GM18868 (cell line): ENCODE measurements at regions not wholly inside any gene's neighbourhood (a gene's known extent, or its start where the extent isn't known, plus 50 kb on each side); places are given as distances from the start of the nearest gene placed in this dataset.
A peak's percentile ranks its signal among the peaks of the same experiment; 100 is the strongest.
"Not testable (repeated sequence)": the region's sequence is repeated elsewhere in the genome, so short reads cannot be mapped to it uniquely, and the experiment has no call there.

Experiments used
- ATAC-seq: cut with Tn5 transposase; IDR thresholded peaks from one replicate; pipeline ENCODE4 v1.9.1; 2021; ENCODE audit warnings: mild to moderate bottlenecking, moderate library complexity; ENCODE audit not compliant: unreplicated experiment

DNA sequence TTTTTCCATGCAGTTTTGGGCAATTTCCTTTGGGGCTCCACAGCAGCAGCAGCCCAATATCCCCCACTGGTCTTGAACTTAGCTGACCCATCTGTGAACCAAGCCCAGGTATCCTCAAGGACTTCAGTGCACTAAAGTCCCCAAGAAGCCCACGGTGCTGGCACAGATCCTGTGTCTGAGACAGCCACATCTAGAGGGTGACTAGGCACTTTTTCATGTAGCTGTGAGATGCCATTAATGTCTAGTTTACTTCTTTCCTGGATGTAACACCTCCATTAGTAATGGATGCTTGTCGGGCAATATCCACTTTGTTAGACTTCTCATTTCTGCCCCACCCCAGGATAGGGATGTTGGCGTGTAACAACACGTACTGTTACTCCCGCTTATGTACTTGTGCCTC lies 117.9 kb downstream of the GPCPD1 start:
- ATAC-seq: no peak

DNA sequence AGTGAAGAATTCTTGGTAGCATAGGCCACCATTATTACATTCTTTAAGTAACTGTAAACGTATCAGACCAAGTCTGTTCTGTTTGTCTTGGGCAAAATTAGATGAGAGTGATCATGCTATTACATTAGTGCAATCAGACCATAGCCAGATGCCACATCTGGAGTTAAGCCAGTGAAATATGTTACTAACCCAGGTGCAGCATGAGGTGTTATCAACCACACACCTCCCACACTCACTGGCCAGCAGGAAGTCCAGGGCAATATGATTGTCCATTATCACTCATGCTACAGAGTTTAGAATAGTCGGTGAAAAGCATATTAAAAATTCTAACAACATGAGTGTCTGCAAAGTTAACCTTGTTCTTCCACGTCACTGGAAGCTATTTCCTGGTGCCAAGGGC lies 119.4 kb downstream of the GPCPD1 start:
- no peak for ATAC-seq

DNA sequence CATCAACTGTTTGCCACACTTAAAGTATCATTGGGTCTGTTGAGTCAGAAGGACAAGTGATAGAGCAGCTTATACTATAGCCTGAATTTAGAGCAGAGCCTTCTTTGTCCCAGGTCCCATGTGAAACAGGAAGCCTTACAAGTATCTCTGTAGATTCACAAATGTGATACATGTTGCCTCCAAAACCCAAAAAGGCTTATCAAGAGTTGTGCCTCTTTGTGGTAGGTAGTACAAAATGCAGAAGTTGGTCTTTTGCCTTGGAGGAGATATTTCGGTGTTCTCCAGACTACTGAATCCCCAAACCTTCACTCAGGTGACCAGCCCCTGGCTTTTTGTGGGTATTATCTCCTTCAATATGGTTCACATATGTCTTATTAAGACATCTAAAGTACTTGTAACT lies 121.2 kb downstream of the GPCPD1 start:
- no peak for ATAC-seq

DNA sequence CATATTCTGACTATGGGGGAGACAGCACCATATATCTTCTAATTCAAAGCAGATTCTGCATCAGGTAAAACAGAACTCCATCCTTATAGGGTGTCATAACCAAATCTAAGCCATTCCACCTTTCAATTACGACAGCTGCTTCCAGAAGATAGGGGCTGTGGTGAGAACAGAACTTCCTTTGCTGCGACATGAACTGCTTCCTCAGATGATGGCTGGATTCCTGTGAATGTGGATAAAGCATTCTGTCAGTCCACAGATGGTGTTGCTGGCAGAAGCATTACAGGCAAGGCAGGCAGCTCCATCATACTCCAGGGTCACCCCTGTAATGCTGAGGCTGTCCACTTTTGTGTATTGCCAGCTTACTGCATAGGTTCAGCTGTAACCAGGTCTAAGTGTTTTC lies 122.0 kb downstream of the GPCPD1 start:
- ATAC-seq: no peak

DNA sequence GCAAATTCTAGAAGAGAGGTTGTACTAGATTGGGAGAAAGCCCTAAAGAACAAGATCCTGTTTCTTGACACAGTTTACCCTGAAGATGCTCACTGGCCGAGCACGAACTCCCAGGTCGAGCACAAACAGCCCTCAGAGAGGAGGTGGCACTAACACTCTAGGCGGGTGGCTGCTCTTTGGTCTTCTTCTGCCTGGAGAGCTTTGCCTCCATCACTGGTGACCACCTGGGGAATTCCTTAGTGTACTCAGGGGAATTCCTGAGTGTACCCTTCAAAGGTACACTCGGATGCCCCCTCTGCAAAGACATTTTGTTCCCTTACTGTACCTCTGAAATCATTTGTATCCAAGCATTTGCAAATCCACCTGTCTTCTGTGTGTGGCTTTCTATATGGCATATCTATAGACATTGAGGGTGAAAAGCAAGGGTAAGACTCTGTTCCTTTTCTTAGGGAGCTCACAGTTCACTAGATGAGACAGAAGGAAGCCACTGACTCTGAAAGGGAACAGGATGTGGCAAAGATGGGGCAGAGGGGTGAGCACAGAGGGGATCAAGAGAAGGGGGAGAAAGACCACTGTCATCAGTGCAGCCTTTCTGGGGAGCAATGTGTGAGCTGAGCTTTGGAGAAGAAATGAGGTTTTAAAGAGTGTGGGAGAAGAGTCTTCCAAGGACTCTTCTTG lies 124.3 kb downstream of the GPCPD1 start:
- peak; percentile 56 for ATAC-seq

DNA sequence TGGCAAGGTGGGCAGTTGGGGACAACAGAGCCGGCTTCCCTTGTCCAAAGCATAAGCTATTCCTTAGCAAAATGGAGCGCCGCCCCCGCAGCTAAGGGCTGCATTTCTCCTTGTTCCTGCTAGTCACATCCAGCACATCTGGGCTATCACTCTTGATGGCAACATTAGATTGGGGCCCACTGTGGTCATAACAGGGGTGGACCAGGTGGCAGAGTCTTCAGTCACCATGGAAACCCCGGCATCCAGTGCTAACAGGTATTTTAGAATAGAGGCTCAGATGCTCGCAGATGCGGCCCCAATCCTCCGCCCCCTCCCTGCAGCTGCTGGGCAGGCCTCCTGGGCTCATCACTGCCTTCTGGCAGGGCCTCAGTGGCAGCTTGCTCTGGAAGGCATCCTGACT lies 125.9 kb downstream of the GPCPD1 start:
- no peak for ATAC-seq

DNA sequence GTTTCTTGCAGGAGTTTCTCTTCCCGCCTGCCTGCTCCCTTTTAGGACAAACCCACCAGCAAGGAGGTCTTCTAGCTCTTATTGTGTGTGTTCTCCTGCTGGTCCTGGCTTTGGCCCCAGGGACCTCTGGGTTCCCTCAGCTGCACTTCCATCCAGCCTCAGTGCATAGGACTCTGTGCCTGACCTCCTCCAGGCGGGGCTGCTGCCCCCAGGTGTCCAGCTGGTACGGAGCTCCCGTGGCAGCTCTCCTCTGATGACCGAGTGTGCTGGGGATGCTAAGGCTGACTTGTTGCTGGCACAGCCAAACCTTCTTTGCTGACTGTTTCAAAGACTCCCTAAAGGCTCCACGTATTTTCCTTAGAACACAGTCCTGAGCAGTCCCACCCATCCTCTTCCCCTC lies 126.5 kb downstream of the GPCPD1 start:
- ATAC-seq: no peak

DNA sequence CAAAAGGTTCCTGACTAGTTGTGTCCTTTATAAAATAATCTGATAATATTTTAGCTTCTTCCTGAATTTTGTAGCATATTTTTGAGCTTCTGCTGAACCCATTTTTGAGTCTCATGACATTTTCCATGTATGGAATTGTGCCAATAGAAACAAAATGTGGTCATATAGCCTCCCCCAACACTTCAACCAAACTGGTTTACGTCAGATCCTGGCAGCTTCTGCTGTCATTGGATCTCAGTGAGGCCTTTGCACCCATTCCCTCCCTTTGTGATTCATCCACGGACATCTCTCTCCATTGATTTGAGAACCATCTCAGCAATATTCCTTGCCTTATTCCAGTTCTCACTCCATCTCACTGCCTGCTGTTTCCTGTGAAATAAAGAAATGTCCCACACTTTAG lies 128.0 kb downstream of the GPCPD1 start:
- ATAC-seq: no peak

DNA sequence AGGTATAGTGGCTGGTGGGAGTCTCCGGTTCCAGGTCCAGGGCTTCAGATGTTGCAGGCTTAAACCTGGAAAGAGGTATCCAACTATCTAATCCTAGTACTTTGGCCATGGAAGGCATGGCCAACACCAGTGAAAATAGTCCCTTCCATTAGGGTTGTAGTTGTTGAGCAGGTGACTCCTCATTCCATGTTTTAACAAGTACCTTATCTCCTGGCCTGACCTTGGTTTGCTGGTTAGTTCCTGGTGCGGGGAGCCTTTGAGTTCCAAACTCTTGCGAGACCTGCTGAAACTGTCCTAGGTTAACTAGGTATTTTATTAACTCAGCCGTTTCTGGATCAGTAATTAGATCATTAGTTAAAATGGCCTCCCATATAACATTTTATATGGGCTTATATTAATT lies 128.9 kb downstream of the GPCPD1 start:
- no peak for ATAC-seq

DNA sequence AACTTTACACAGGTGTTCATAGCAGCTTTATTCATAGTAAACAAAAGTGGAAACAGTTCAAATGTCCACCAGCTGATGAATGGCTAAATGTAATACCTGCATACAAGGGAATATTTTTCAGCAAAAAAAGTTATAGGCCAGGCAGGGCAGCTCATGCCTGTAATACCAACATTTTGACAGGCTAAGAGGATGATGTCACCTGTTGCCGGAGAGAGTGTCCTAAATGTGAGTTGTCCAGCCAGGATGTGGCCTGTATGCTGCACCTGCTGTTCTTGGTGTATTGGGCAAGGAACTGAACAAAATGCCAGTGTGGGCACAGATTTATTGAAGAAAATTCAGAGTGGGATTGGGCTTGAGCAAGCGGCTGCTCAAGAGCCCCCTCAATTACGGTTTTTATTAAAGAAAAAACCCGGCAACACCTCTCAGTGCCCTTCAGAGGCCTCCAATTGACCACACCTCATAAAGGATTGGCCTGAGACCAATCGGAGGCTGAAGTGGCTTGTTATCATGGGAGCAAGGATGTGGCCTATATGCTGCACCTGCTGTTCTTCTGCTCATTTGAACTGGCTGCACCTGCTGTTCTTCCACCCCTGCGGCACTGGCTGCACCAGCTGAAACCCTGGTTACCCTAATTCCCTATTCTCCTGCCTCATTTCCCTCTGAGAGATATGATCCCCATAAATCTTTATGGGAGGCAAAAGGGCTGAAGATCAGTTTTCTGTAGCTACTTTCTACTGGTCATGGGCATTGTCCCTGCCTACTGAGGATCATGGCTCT lies 129.8 kb downstream of the GPCPD1 start:
- no peak for ATAC-seq

DNA sequence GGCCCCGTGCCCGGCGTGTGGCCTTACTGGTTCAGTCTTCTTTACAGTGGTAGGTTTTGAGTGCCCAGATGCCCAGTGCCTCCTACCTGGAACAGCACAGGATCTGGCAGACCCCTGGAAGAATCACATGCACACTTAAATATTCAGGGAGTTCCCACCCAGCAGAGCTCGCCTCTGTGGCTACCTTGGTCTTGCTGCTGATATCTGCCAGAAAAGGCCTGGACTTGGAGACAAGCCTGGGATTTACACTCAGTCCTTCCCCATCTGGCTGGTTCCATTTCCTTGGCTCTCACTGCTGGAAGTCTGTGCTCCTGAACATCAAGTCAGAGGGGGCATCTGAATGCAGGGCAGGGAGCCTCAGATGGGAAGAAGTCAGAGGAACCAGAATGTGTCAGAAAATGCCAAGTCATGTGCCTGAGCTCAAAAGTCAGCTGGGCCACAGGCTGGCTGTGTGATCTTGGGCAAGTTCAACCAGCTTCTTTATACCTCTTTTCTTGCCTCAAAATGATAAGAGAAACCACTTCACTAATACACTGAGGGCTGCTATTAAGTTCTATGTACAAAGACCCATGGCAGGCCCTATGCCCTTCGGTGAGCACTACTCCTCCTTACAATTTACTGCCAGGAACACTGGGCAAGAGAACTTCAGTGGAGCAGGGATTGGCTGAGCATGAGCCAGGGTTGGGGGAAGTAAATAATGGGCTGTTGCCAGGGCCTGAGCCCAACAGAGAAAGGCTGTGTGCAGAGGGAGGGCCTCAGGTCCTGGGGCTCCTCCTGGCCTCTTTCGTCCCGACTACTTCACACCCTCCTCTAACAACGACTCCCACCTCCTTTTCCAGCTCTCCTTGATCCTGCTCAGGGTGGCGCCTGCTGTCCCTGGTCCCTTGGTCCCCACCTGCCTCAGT lies 135.9 kb downstream of the GPCPD1 start:
- ATAC-seq: no peak

DNA sequence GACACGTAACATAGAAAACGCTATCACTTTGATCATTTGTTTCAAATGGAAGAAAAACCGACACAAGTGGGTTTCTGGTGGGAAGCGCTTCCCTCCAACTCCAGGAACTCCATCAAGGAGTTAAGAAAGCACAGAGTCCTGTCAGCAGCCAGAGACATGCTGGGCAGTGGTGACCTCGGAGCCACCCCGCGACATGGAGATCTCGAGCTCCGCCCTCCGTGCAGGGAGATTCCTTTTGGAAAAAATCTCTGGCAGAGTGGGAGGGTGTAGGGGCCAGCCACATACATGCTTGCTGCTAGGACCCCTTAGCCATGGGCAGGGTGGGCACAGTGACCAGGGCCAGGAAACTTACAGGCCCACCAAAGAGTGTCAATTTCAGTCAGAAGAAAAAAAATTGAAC lies 138.9 kb downstream of the GPCPD1 start:
- not testable (repeated sequence) for ATAC-seq

DNA sequence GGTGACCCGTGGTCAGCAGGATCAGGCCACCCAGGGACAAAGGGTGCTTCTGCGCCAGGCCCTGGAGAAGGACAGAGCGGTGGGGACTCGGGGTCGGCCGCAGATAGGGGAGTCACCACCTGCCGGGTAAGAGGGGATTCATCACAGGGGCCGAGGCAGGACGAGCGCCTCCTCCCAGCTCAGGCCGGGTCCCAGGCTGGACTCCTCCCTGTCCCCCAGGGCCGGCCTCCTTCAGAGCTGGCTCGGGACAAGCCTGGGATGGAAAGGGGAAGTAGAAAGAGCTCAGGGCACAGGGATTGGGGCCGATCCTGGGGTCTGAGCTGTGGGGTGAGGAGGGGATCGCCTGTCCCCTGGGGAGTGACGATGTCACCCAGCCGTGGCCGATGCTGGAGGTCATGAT lies 139.4 kb downstream of the GPCPD1 start:
- no peak for ATAC-seq

DNA sequence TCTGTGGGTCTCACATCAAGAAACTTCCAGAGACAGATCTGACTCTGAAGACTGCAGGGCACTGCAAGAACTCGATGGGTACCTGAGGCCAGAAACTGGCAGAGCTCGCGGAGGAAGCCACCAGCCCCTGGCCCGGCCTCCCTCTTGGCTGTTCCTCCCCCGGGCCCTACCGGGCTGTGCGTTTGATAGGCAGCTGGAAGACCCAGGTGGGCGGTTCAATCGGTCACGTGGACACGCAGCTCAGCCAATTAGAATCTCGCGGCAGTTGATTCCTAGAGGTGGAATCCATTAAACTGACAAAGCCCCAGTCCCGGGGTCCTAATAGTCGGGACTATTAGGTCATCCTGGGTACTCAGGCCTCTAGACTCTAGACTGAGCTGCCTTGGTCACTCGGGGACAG lies 139.9 kb downstream of the GPCPD1 start:
- ATAC-seq: no peak

DNA sequence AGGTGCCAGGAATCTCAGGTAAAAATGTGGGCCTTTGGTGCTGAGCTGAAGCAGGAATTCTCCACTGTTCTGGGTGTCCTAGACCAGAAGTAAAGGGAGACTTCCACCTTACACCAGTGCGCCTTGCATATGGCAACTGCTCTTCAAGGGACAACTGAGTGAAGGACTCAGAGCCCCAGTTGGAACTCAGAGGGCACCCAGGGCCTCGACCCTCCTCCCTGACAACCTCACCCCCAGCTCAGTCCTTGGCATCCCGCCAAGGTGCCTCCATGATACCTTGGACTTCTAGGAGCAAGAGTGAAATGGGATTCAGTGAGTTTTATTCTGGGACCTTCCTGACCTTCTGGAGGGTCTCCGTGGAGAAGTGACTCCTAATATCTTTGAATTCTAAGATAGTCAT lies 140.3 kb downstream of the GPCPD1 start:
- no peak for ATAC-seq

DNA sequence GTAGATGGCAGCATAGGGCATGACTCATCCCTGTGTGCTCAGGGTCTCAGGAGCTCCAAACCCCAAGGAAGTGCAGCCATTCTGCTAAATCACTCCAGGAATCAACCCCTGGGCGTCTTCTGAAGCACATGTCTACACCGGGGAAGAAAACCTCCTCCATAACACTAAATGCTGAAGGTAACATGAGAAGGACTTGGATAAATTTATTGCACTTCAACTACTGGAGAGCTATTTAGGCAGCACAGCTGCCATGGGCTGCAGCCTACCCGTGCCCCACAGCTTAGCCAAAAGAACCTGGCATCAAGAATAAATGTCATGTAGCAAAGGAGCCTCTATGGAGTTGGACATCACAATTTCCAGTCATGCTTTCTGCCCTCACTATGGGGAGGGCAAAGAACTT lies 141.7 kb downstream of the GPCPD1 start:
- no peak for ATAC-seq

DNA sequence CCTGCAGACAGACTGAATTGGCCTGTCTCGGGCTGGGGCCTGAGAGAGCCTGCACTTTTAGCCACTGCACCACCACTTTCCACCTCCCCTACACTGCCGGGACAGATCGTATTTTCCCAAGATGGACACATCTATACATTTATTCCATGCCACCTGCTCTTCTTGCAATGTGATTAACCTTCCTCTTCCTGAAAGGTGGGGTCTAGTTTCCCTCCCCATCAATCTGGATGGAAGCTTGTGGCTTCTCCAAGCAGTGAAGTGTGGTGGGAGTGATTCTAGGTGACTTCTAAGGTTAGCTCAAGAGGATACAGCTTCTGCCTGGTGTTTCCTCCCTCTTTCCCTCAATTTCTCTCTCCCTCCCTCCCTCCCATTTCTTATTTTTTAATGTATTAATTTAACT lies 143.7 kb downstream of the GPCPD1 start:
- ATAC-seq: no peak

DNA sequence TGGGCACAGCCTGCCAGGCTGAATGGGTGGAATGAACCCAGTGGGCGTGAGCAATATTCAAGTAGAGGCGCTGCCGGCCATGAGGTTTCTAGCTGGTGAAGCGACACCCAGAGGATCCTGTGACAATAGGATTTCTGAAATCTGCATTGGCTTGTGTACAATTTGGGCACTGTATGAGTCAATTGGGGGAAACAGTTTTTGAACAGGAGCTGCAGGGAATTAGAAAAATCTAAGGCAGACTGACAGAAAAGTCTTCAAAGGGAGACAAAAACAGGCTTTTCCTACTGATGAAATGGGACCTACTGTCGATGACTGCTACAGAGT lies 145.2 kb downstream of the GPCPD1 start:
- no peak for ATAC-seq

DNA sequence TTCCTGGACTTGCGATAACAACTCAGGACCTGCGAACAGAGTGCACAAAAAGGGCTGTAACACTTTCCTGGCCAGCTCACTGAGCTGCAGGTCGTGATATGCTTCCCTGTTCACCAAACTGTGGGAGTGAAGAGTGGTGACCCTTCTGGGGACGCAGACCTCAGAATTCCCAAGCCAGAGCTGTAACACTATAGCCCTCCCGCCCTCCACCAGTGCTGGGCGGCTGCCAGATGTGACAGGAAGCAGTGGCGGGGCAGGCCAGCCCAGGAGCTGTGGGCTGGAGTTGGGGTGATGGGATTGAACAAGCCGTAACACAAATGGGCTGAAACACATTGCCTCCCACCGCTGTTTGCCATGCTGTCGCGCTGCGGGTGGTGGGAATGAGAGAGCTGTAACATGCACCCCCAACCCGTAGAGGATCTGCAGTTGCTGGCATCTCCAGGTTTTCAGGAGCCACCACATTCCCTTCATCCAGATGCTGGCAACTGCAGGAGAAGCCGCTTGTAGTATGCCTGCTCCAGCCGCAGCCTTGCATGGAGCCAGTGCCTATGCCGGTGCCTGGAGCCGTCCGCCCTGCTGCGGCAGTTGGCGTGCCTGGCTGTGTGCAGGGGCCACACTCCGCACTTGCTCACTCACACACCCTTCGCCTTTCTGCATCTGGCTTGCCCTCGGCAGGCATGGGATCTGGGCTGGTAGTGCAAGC lies 145.8 kb downstream of the GPCPD1 start:
- no peak for ATAC-seq

DNA sequence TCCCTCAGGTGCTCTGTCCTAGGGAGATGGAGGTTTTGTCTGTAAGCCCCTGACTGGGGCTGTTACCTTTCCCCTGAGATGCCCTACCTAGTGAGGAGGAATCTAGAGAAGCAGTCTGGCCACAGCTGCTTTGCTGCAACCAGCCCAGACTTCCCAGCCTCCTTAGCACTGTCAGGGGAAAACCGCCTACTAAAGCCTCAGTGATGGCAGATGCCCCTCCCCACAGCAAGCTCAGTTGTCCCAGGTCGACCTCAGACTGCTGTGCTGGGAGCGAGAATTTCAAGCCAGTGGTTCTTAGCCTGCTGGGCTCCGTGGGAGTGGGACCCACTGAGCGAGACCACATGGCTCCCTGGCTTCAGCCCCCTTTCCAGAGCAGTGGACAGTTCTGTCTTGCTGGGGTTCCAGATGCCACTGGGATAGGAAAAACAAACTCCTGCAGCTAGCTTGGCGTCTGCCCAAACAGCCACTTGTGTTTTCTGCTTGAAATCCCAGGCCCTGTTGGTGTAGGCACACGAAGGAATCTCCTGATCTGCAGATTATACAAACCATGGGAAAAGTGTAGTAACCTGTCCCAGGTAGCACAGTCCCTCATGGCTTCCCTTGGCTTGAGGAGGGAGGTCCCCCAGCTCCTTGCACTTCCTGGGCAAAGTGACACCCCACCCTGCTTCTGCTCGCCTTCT lies 146.4 kb upstream of the PROKR2 start:
- ATAC-seq: no peak

DNA sequence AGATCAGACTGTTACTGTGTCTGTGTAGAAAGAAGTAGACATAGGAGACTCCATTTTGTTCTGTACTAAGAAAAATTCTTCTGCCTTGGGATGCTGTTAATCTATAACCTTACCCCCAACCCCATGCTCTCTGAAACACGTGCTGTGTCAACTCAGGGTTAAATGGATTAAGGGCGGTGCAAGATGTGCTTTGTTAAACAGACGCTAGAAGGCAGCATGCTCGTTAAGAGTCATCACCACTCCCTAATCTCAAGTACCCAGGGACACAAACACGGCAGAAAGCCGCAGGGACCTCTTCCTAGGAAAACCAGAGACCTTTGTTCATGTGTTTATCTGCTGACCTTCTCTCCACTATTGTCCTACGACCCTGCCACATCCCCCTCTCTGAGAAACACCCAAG lies 137.0 kb upstream of the PROKR2 start:
- ATAC-seq: not testable (repeated sequence)
